ENCODE measurements at regions not wholly inside any gene's neighbourhood (a gene's known extent, or its start where the extent isn't known, plus 50 kb on each side); places are given as distances from the start of the nearest gene placed in this dataset.

- no peak for TF ChIP-seq ZFX (IDR thresholded peaks at IDR 0.05)
- no peak for TF ChIP-seq SIN3A (IDR thresholded peaks at IDR 0.05; ENCODE audit: low read depth)
- TF ChIP-seq POLR2A (IDR thresholded peaks at IDR 0.05; ENCODE audit: borderline replicate concordance, extremely low read depth, insufficient read depth, insufficient read length): no peak
- no peak for TF ChIP-seq CTCF (IDR thresholded peaks at IDR 0.05 in 2 of 3, conservative IDR thresholded peaks at IDR 0.05 in 1 of 3; ENCODE audit: borderline replicate concordance in 1 of 3, insufficient read depth in 1 of 3, low read depth in 2 of 3, low read length in 2 of 3)
- TF ChIP-seq TCF7L2 (IDR thresholded peaks at IDR 0.05; ENCODE audit: borderline replicate concordance, extremely low read depth, insufficient read depth, insufficient read length): no peak
- TF ChIP-seq FOSL1 (IDR thresholded peaks at IDR 0.05; ENCODE audit: low read depth): no peak
Measured at GRCh38 chr1:5067246-5067645, 412.8 kb downstream of the AJAP1 start.

Measured in HCT116 (cell line).